DND-41 (cell line): ENCODE measurements at regions not wholly inside any gene's neighbourhood (a gene's known extent, or its start where the extent isn't known, plus 50 kb on each side); places are given as distances from the start of the nearest gene placed in this dataset.

ENCODE experiments used
- CTCF ChIP-seq: IDR thresholded peaks from 2 replicates; pipeline ENCODE4 v1.5.1; 2012; ENCODE audit warnings: borderline replicate concordance, low read length, moderate library complexity, mild to moderate bottlenecking; ENCODE audit not compliant: poor library complexity, severe bottlenecking; ENCODE audit errors: extremely low read depth
- EZH2 ChIP-seq: IDR thresholded peaks from 3 replicates; pipeline ENCODE4 v1.6.1; 2012; ENCODE audit warnings: borderline replicate concordance, low read depth, mild to moderate bottlenecking, moderate library complexity, low read length, inconsistent platforms; ENCODE audit not compliant: severe bottlenecking

GRCh38 chr4:33494150-33494549, 2750.2 kb downstream of the ARAP2 start:
- TF ChIP-seq CTCF (no peak), EZH2 (no peak)
